ENCODE measurements at regions not wholly inside any gene's neighbourhood (a gene's known extent, or its start where the extent isn't known, plus 50 kb on each side); places are given as distances from the start of the nearest gene placed in this dataset.

DNA sequence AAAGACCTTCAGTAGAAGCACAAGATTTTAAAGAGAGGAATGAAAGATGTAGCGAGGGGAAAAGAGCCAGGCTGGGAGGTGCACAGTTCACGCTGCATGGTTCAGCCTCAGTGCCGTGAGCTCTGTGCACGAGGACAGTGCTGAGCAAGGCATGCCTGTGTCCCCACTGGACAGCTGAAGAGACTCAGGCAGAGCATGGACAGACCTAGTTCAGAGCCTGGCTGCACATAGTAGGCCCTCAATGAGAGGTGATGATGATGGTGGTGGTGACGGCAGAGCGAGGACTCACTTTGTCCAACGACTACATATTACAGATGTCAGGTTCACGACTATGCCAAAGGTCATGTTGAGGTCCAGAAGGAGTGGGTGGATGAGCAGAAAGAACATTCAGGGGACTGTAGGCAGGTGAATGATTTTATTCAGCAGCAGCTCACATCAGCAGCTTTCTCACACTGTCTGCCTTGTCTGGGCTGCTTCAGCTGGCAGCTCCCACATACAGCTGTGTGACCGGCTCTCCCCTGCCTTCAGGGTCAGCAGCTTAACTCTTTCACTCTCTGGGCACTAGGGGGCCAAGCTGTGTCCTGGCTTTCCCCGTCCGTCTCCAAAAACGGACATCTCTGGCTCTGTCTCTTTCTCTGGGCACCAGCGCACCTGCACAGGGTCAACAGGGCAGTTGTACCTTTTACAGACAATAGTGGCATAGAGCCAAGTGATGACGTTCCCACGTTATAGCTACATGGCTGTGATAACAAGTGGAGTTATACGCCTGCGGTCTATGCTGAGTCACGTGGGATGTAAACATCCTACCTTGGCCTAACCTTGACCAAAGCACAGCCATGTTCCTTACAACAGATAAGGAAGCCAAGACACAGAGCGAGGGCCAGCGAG is 83.4 kb upstream of the KCNK12 start:
- peak; percentile 55 for TF ChIP-seq CTCF (IDR thresholded peaks at IDR 0.05)
- Mint-ChIP-seq H3K27me3 (ENCODE audit: low read depth) (no peaks in the 10 kb centered on the region), H3K36me3 (ENCODE audit: low read depth) (no peaks in the 10 kb centered on the region), H3K4me1 (ENCODE audit: low read depth) (no peaks in the 10 kb centered on the region), H3K27ac (ENCODE audit: unreplicated experiment) (peak overlapping the region; percentile 25), H3K4me3 (ENCODE audit: unreplicated experiment) (no peak overlapping the region), H3K9me3 (ENCODE audit: low read depth) (no peaks in the 10 kb centered on the region)
- no peak for DNase-seq (ENCODE audit: low spot score)

- no peaks in the 10 kb centered on the region for H3K4me1 Mint-ChIP-seq (ENCODE audit: low read depth)
- H3K27ac Mint-ChIP-seq (ENCODE audit: unreplicated experiment): no peak overlapping the region
- no peak for TF ChIP-seq CTCF (IDR thresholded peaks at IDR 0.05)
Measured at GRCh38 chr2:47653036-47653435, 82.3 kb upstream of the KCNK12 start.

GRCh38 chr2:47652061-47652690 is 81.4 kb upstream of the KCNK12 start:
- Mint-ChIP-seq H3K4me3 (ENCODE audit: unreplicated experiment) (no peak overlapping the region), H3K36me3 (ENCODE audit: low read depth) (no peaks in the 10 kb centered on the region), H3K27me3 (ENCODE audit: low read depth) (no peaks in the 10 kb centered on the region), H3K4me1 (ENCODE audit: low read depth) (no peaks in the 10 kb centered on the region), H3K27ac (ENCODE audit: unreplicated experiment) (no peak overlapping the region), H3K9me3 (ENCODE audit: low read depth) (no peaks in the 10 kb centered on the region)
- no peak for DNase-seq (ENCODE audit: low spot score)
- no peak for TF ChIP-seq CTCF (IDR thresholded peaks at IDR 0.05)

More at GRCh38 chr2:47653036-47653435, 82.3 kb upstream of the KCNK12 start:
- no peak for DNase-seq (ENCODE audit: low spot score)
- Mint-ChIP-seq H3K9me3 (ENCODE audit: low read depth) (no peaks in the 10 kb centered on the region), H3K36me3 (ENCODE audit: low read depth) (no peaks in the 10 kb centered on the region), H3K4me3 (ENCODE audit: unreplicated experiment) (no peak overlapping the region), H3K27me3 (ENCODE audit: low read depth) (no peaks in the 10 kb centered on the region)

- no peak for DNase-seq (ENCODE audit: low spot score)
- Mint-ChIP-seq H3K36me3 (ENCODE audit: low read depth) (no peaks in the 10 kb centered on the region), H3K27me3 (ENCODE audit: low read depth) (no peaks in the 10 kb centered on the region), H3K4me3 (ENCODE audit: unreplicated experiment) (no peak overlapping the region), H3K27ac (ENCODE audit: unreplicated experiment) (no peak overlapping the region), H3K9me3 (ENCODE audit: low read depth) (no peaks in the 10 kb centered on the region), H3K4me1 (ENCODE audit: low read depth) (no peaks in the 10 kb centered on the region)
- TF ChIP-seq CTCF (IDR thresholded peaks at IDR 0.05): no peak
Measured at GRCh38 chr2:47651296-47651695, 80.5 kb upstream of the KCNK12 start.

GRCh38 chr2:47650001-47650535 is 79.3 kb upstream of the KCNK12 start:
- no peaks in the 10 kb centered on the region for H3K4me1 Mint-ChIP-seq (ENCODE audit: low read depth)
- no peaks in the 10 kb centered on the region for H3K36me3 Mint-ChIP-seq (ENCODE audit: low read depth)
- TF ChIP-seq CTCF (IDR thresholded peaks at IDR 0.05): no peak
- H3K27me3 Mint-ChIP-seq (ENCODE audit: low read depth): no peaks in the 10 kb centered on the region
- H3K4me3 Mint-ChIP-seq (ENCODE audit: unreplicated experiment): no peak overlapping the region
- H3K27ac Mint-ChIP-seq (ENCODE audit: unreplicated experiment): no peak overlapping the region
- H3K9me3 Mint-ChIP-seq (ENCODE audit: low read depth): no peaks in the 10 kb centered on the region
- DNase-seq (ENCODE audit: low spot score): no peak

Data from chondrocyte (in vitro differentiated cells).